Muscle of leg (tissue), 3 donors: ENCODE measurements at regions not wholly inside any gene's neighbourhood (a gene's known extent, or its start where the extent isn't known, plus 50 kb on each side); places are given as distances from the start of the nearest gene placed in this dataset.

Source experiments
- DNase-seq: peaks from one replicate; pipeline ENCODE4 v3.0.0; 2013
- H3K27ac ChIP-seq: one replicate; pipeline ENCODE4 v1.5.1; 2013; ENCODE audit warnings: mild to moderate bottlenecking, low read length, control low read depth
- H3K27me3 ChIP-seq: one replicate; pipeline ENCODE4 v1.6.1; 2013; ENCODE audit warnings: low read length; ENCODE audit not compliant: control insufficient read depth, insufficient read depth
- H3K36me3 ChIP-seq: one replicate; pipeline ENCODE4 v1.6.1; 2013; ENCODE audit warnings: low read length; ENCODE audit not compliant: control insufficient read depth, insufficient read depth
- H3K4me1 ChIP-seq: one replicate; pipeline ENCODE4 v1.6.1; 2013; ENCODE audit warnings: low read length; ENCODE audit not compliant: control insufficient read depth, insufficient read depth
- H3K4me3 ChIP-seq: one replicate; pipeline ENCODE4 v1.5.1; 2013; ENCODE audit warnings: low read length, control low read depth
- H3K9me3 ChIP-seq: replicated peaks from 2 replicates; pipeline ENCODE4 v1.6.1; 2013; ENCODE audit warnings: low read depth, low read length; ENCODE audit not compliant: control insufficient read depth
- WGBS: methylation state at CpG from one replicate; pipeline ENCODE4 v1.1.5; 2013; ENCODE audit warnings: missing lambda C conversion rate; ENCODE audit not compliant: insufficient coverage; 5-methylcytosine and 5-hydroxymethylcytosine counted together

DNA sequence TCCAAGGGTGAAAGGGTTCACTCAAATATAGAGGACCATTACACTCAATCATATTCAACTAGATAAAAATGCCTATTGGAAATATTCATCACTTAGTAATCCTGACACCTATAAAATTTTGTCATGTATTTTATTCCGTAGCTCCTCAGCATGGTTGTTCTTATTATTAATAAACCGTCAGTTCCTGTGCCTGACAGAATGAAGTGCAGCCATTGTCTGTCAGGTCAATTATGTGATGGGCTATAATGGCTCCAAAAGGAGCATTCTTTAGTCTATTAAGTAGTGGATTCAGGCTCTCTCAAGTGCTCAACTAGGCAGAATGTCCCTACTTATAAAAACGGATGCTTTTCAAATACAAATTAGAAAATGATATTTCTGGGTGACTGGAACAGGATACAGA is 916.1 kb upstream of the ANO3 start:
- Histone ChIP-seq H3K4me1 (no peaks in the 10 kb centered on the region), H3K9me3 (no peaks in the 10 kb centered on the region), H3K27me3 (no peaks in the 10 kb centered on the region), H3K27ac (no peak overlapping the region), H3K4me3 (no peak overlapping the region), H3K36me3 (no peaks in the 10 kb centered on the region)
- no peak for DNase-seq
- no CpG with 5 or more reads among the region's 3 CpGs for WGBS

DNA sequence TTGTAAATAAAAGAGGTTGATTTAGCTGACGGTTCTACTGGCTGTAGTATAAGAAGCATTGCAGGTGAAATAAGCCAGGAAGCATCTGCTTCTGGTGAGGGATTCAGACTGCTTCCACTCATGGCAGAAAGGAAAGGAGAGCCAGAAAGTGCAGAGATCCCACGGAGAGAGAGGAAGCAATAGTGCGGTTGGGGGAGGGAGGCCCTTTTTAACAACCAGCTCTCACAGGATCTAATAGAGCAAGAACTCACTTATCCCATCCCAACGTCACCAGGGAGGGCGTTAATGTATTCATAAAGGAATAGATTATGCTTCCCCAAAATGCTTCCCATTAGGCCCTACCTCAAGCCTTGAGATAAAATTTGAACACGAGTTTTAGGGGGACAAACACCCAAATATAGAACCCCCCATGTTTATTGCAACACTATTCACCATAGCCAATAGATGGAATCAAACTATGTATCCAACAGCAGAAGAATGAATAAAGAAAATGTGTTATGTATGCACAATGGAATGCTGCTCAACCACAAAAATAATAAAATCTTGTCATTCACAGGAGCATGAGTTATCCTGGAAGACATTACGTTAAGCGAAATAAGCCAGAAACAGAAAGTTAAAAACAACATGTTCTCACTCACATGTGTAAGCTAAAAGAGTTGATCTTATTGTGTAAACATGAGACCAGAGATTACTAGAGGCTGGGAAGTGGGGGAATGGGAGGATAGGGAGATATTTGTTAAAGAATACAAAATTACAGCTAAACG is 908.3 kb upstream of the ANO3 start:
- Histone ChIP-seq H3K9me3 (no peaks in the 10 kb centered on the region), H3K4me3 (no peak overlapping the region), H3K4me1 (no peaks in the 10 kb centered on the region), H3K27ac (peak overlapping the region; percentile 29), H3K27me3 (no peaks in the 10 kb centered on the region), H3K36me3 (no peaks in the 10 kb centered on the region)
- whole genome bisulfite sequencing: 30% methylated on average over 1 of the region's 9 CpGs
- DNase-seq: peak; percentile 90

DNA sequence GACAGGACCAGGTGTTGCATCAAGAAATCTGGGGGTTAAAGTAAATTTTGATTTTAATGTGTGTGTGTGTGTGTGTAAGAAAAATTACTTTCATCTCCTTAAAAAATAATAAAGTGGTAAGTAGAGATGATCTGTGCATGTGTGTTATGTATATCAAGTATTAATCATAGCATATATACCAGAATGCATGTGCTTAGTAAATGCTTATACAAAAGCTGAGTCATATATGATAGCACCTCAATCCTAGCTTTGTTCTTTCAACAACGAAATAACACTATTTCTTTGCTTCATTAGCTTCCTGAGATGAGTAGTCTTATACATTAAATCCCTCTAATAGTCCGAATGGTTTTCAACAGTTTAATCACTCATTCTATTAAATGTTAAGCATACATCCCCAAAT is 899.6 kb upstream of the ANO3 start:
- H3K27ac ChIP-seq: no peak overlapping the region
- H3K4me1 ChIP-seq: no peaks in the 10 kb centered on the region
- no peak for DNase-seq
- no peak overlapping the region for H3K4me3 ChIP-seq
- no peaks in the 10 kb centered on the region for H3K27me3 ChIP-seq
- no CpG with 5 or more reads among the region's 2 CpGs for WGBS
- no peaks in the 10 kb centered on the region for H3K9me3 ChIP-seq
- no peaks in the 10 kb centered on the region for H3K36me3 ChIP-seq

DNA sequence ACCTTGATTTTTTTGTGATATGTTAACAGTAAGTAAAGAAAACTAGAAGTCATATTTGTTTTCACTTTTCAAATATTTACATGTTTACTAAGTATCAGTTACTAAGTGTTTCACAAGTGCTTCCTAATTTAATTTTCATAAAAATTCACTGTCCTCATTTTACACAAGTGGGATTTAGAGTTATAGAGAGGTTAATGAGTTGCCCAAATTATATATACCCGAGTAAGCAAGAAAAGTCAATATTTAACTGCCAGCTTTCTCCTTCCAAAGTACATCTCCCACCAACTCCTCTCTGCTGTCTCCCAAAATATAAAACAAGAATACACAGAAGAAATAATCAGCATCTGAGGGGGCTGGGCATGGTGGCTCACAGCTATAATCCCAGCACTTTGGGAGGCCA is 896.7 kb upstream of the ANO3 start:
- Histone ChIP-seq H3K9me3 (no peaks in the 10 kb centered on the region), H3K36me3 (no peaks in the 10 kb centered on the region), H3K4me3 (no peak overlapping the region), H3K4me1 (no peaks in the 10 kb centered on the region), H3K27me3 (no peaks in the 10 kb centered on the region), H3K27ac (no peak overlapping the region)
- WGBS: no CpG with 5 or more reads among the region's 1 CpG
- no peak for DNase-seq

DNA sequence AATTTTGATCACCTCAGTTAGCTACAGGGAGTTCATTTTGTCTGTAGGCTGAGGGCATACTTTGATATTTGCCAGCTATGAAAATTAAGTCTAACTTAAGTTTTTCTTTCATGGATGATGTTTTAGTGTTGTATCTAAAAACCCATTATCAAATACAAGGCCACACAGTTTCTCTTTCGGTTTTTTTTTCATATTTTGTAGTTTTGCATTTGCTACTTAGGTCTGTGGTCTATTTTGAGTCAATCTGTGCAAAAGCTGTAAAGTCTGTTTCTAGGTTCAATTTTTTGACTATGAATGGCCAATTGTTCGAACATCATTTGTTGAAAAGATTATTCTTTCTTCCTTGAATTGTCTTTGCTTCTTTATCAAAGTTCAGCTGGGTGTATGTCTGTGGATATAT is 895.6 kb upstream of the ANO3 start:
- Histone ChIP-seq H3K27me3 (no peaks in the 10 kb centered on the region), H3K27ac (no peak overlapping the region), H3K9me3 (no peaks in the 10 kb centered on the region), H3K36me3 (no peaks in the 10 kb centered on the region), H3K4me3 (no peak overlapping the region), H3K4me1 (no peaks in the 10 kb centered on the region)
- WGBS: no CpG with 5 or more reads among the region's 2 CpGs
- DNase-seq: no peak

DNA sequence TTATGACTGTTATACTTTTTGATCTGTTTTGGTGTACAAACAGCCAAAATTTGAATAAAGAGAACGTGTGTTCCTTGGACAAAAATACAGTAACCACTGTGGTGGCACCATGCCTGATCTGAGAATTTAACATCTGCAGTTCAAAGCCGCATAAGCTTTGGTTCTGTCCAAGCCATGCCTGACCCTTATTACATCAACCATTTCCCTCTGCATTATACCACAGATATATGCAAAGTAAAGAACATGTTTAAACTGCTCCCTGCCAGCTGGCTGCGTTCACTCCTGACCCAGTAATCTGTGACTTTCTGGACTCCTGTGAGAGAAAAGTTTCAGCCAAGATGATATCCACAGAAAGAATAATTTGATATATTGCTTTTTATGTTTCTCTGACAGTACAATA is 890.5 kb upstream of the ANO3 start:
- peak; percentile 78 for DNase-seq

DNA sequence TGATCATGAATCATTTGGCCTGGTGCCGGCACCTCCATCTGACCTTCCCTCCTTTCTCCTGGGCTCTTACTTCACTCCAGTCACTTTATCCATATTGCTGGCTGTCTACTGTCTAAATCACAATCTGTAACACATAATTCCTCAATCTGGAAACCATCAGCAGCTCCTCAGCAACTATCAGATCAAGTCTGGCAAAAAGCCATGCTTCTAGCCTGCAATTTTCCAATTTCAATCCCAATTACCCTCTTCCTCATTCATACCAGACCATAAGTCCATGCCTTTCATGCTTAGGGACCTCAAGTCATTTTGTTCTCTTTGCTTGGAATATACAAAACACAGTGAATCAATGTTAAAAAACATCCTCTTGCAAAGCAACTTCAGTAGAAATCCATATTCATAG is 882.8 kb upstream of the ANO3 start:
- peak; percentile 82 for DNase-seq
- Histone ChIP-seq H3K9me3 (no peaks in the 10 kb centered on the region), H3K27me3 (no peaks in the 10 kb centered on the region)

More for the DNA sequence above, 890.5 kb upstream of the ANO3 start:
- H3K9me3 ChIP-seq: no peaks in the 10 kb centered on the region
- H3K36me3 ChIP-seq: no peaks in the 10 kb centered on the region
- no peaks in the 10 kb centered on the region for H3K4me1 ChIP-seq
- no peak overlapping the region for H3K4me3 ChIP-seq
- H3K27ac ChIP-seq: no peak overlapping the region
- H3K27me3 ChIP-seq: no peaks in the 10 kb centered on the region
- WGBS: 11% methylated on average over 1 of the region's 3 CpGs

DNA sequence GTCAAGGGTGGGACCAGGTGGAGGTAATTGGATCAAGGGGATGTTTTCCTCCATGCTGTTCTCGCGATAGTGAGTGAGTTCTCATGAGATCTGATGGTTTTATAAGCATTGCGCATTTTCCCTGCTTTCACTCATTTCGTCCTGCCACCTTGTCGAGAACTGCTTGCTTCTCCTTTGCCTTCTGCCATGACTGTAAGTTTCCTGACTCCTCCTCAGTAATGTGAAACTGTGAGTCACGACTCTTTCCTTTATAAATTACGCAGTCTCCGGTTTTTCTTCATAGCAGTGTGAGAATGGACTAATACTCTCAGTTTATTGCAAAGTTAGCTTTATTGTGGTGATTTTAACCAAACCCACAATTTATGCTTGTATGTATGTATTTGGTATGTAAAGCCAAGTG is 878.5 kb upstream of the ANO3 start:
- no peak overlapping the region for H3K27ac ChIP-seq
- no peak for DNase-seq
- H3K9me3 ChIP-seq: no peaks in the 10 kb centered on the region
- 80% methylated on average over 1 of the region's 8 CpGs for WGBS
- H3K36me3 ChIP-seq: no peaks in the 10 kb centered on the region
- H3K27me3 ChIP-seq: no peaks in the 10 kb centered on the region
- no peak overlapping the region for H3K4me3 ChIP-seq
- H3K4me1 ChIP-seq: no peaks in the 10 kb centered on the region

More for the DNA sequence above, 882.8 kb upstream of the ANO3 start:
- no peaks in the 10 kb centered on the region for H3K36me3 ChIP-seq
- H3K27ac ChIP-seq: no peak overlapping the region
- no peaks in the 10 kb centered on the region for H3K4me1 ChIP-seq
- no peak overlapping the region for H3K4me3 ChIP-seq
- 42% methylated on average over 1 of the region's 1 CpG for WGBS

DNA sequence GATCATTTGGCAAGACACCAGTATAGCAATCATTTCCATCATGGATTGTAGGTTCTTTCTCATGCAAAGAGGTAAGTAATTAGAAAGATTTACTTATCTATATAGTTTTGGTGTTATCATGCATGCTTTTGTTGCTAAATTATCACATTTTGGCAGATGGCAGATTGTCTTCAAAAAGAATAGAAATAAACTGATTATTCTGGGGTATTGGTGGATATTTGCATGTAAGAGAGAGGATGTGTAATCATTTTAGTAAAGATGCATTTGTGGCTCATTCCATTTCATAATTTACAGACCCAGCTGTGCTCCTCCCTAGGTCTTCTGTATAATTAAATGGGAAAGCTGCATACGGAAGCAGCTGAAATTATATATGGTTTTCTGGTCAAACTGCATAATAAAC is 875.7 kb upstream of the ANO3 start:
- Histone ChIP-seq H3K4me1 (no peaks in the 10 kb centered on the region), H3K36me3 (no peaks in the 10 kb centered on the region), H3K9me3 (no peaks in the 10 kb centered on the region), H3K27ac (no peak overlapping the region), H3K27me3 (no peaks in the 10 kb centered on the region), H3K4me3 (no peak overlapping the region)
- no peak for DNase-seq
- WGBS: no CpG with 5 or more reads among the region's 1 CpG

DNA sequence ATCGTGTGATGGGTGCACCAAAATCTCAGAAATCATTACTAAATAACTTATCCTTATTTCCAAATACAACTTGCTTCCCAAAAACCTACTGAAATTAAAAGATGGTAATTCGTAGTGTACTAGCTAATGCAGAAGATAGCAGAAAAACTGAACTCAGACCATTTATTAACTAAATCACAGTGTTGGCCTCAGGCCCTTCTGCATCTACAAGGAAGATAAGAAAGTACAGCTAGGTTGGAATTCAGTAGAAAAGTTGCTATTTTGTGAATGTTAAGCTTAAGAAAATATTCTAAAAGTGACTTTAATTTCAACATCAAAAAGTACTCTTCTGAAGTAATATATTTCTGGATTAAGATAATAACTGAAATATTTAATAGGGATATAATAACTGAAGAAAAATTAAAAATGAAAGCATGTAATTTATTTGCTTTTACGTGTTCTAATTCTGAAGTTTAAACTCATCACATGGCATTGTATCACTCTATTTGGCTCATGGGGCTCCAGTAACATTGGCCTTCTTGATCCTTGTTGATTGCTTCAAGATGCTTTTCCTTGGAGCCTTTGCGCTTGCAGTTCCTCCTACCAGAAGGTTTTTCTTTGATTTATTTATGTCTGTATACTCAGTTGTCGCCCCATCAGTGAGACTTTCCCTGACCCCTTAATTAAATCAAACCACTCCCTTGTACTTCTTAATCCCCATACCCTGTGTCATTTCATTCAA is 847.9 kb upstream of the ANO3 start:
- Histone ChIP-seq H3K4me3 (no peak overlapping the region), H3K36me3 (no peaks in the 10 kb centered on the region), H3K27me3 (no peaks in the 10 kb centered on the region), H3K4me1 (no peaks in the 10 kb centered on the region), H3K27ac (no peak overlapping the region), H3K9me3 (no peaks in the 10 kb centered on the region)
- DNase-seq: peak; percentile 84
- WGBS: no CpG with 5 or more reads among the region's 5 CpGs
